ENCODE measurements at regions not wholly inside any gene's neighbourhood (a gene's known extent, or its start where the extent isn't known, plus 50 kb on each side); places are given as distances from the start of the nearest gene placed in this dataset.

GRCh38 chr5:136646915-136647314 is 281.6 kb upstream of the TRPC7 start:
- TF ChIP-seq RARB (CRISPR knock-in tag; IDR thresholded peaks at IDR 0.05), result no peak
- no peak for ATAC-seq

GRCh38 chr5:136642976-136643375 is 277.6 kb upstream of the TRPC7 start:
- TF ChIP-seq CSDC2 (CRISPR knock-in tag; IDR thresholded peaks at IDR 0.05) (no peak), TOX (CRISPR knock-in tag; IDR thresholded peaks at IDR 0.05; ENCODE audit: borderline replicate concordance) (no peak), CSRNP3 (CRISPR knock-in tag; IDR thresholded peaks at IDR 0.05) (no peak), BACH2 (CRISPR knock-in tag; IDR thresholded peaks at IDR 0.05; ENCODE audit: borderline replicate concordance) (no peak), ZFP3 (CRISPR knock-in tag; IDR thresholded peaks at IDR 0.05) (no peak), GLIS3 (CRISPR knock-in tag; IDR thresholded peaks at IDR 0.05) (no peak), PPARA (CRISPR knock-in tag; IDR thresholded peaks at IDR 0.05; ENCODE audit: borderline replicate concordance) (no peak), ZNF8 (CRISPR knock-in tag; IDR thresholded peaks at IDR 0.05) (no peak), ZNF565 (CRISPR knock-in tag; conservative IDR thresholded peaks at IDR 0.05; ENCODE audit: low read depth) (no peak), ISL1 (CRISPR knock-in tag; IDR thresholded peaks at IDR 0.05) (no peak), SNAI2 (CRISPR knock-in tag; IDR thresholded peaks at IDR 0.05) (no peak)
- TF ChIP-seq, protein P1, sequence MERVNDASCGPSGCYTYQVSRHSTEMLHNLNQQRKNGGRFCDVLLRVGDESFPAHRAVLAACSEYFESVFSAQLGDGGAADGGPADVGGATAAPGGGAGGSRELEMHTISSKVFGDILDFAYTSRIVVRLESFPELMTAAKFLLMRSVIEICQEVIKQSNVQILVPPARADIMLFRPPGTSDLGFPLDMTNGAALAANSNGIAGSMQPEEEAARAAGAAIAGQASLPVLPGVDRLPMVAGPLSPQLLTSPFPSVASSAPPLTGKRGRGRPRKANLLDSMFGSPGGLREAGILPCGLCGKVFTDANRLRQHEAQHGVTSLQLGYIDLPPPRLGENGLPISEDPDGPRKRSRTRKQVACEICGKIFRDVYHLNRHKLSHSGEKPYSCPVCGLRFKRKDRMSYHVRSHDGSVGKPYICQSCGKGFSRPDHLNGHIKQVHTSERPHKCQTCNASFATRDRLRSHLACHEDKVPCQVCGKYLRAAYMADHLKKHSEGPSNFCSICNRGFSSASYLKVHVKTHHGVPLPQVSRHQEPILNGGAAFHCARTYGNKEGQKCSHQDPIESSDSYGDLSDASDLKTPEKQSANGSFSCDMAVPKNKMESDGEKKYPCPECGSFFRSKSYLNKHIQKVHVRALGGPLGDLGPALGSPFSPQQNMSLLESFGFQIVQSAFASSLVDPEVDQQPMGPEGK (CRISPR knock-in tag; IDR thresholded peaks at IDR 0.05; ENCODE audit: borderline replicate concordance), result no peak
- TF ChIP-seq, protein P2, sequence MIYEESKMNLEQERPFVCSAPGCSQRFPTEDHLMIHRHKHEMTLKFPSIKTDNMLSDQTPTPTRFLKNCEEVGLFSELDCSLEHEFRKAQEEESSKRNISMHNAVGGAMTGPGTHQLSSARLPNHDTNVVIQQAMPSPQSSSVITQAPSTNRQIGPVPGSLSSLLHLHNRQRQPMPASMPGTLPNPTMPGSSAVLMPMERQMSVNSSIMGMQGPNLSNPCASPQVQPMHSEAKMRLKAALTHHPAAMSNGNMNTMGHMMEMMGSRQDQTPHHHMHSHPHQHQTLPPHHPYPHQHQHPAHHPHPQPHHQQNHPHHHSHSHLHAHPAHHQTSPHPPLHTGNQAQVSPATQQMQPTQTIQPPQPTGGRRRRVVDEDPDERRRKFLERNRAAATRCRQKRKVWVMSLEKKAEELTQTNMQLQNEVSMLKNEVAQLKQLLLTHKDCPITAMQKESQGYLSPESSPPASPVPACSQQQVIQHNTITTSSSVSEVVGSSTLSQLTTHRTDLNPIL (CRISPR knock-in tag; IDR thresholded peaks at IDR 0.05; ENCODE audit: low read depth), result no peak
- TF ChIP-seq, protein P3, sequence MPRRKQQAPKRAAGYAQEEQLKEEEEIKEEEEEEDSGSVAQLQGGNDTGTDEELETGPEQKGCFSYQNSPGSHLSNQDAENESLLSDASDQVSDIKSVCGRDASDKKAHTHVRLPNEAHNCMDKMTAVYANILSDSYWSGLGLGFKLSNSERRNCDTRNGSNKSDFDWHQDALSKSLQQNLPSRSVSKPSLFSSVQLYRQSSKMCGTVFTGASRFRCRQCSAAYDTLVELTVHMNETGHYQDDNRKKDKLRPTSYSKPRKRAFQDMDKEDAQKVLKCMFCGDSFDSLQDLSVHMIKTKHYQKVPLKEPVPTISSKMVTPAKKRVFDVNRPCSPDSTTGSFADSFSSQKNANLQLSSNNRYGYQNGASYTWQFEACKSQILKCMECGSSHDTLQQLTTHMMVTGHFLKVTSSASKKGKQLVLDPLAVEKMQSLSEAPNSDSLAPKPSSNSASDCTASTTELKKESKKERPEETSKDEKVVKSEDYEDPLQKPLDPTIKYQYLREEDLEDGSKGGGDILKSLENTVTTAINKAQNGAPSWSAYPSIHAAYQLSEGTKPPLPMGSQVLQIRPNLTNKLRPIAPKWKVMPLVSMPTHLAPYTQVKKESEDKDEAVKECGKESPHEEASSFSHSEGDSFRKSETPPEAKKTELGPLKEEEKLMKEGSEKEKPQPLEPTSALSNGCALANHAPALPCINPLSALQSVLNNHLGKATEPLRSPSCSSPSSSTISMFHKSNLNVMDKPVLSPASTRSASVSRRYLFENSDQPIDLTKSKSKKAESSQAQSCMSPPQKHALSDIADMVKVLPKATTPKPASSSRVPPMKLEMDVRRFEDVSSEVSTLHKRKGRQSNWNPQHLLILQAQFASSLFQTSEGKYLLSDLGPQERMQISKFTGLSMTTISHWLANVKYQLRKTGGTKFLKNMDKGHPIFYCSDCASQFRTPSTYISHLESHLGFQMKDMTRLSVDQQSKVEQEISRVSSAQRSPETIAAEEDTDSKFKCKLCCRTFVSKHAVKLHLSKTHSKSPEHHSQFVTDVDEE (CRISPR knock-in tag; IDR thresholded peaks at IDR 0.05), result no peak

GRCh38 chr5:136639616-136640015 is 274.3 kb upstream of the TRPC7 start:
- ATAC-seq, result no peak
- no peak for TF ChIP-seq GLIS3 (CRISPR knock-in tag; IDR thresholded peaks at IDR 0.05)

More at GRCh38 chr5:136642976-136643375, 277.6 kb upstream of the TRPC7 start:
- ATAC-seq, result no peak

DNA sequence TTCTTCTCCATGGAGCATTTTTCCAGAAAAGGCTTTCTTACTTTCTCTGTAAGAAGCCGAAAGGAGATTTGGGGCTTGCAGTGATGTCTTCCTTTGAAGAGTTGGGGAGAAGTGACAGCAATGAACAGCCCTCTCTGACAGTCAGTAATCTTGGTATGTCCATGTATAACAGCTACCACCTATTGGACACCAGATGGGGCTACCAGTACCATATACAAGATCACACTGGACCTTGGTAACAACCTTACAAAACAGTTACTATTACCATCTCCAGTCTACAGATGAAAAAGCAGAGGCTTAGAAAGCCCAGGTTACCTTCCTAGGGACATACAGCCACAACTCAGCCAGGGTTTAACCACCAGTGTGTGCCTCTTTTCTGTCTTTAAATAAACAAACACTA is 272.7 kb upstream of the TRPC7 start:
- no peak for ATAC-seq
- TF ChIP-seq ZNF70 (CRISPR knock-in tag; IDR thresholded peaks at IDR 0.05) (no peak), CSDC2 (CRISPR knock-in tag; IDR thresholded peaks at IDR 0.05) (no peak), TCF4 (CRISPR knock-in tag; IDR thresholded peaks at IDR 0.05; ENCODE audit: borderline replicate concordance) (no peak), ZFP3 (CRISPR knock-in tag; IDR thresholded peaks at IDR 0.05) (no peak), POU6F1 (CRISPR knock-in tag; IDR thresholded peaks at IDR 0.05; ENCODE audit: borderline replicate concordance, low read depth) (no peak)
- TF ChIP-seq, protein P2 (CRISPR knock-in tag; IDR thresholded peaks at IDR 0.05; ENCODE audit: low read depth), result no peak

All from SK-N-SH treated with all-trans-retinoic acid at 6 μM for 48 hours (cell line).